Liver (tissue), 8 donors: ENCODE measurements at regions not wholly inside any gene's neighbourhood (a gene's known extent, or its start where the extent isn't known, plus 50 kb on each side); places are given as distances from the start of the nearest gene placed in this dataset.

Experiments used
- DNase-seq: peaks from one replicate; pipeline ENCODE4 v3.0.0-alpha.2; 2017; ENCODE audit warnings: low spot score
- H3K27ac ChIP-seq, 2 donors: one replicate each; pipeline ENCODE4 v1.7.0; 2013; ENCODE audit warnings: inconsistent platforms in 2 of 2, low read length in 2 of 2, control low read depth in 1 of 2, low read depth in 1 of 2, mild to moderate bottlenecking in 1 of 2
- H3K27me3 ChIP-seq, 4 donors: one replicate each; pipeline versions ENCODE4 v1.6.1 to v1.7.0; 2013; ENCODE audit warnings: low read length in 3 of 4, inconsistent platforms in 1 of 4, mild to moderate bottlenecking in 1 of 4, moderate library complexity in 1 of 4; ENCODE audit not compliant: control insufficient read depth in 4 of 4, insufficient read depth in 4 of 4
- H3K36me3 ChIP-seq, 4 donors: one replicate each; pipeline versions ENCODE4 v1.6.1 to v1.7.0; 2013; ENCODE audit warnings: low read length in 3 of 4, mild to moderate bottlenecking in 3 of 4, low read depth in 1 of 4, moderate library complexity in 1 of 4; ENCODE audit not compliant: control insufficient read depth in 4 of 4, insufficient read depth in 3 of 4
- H3K4me1 ChIP-seq, 4 donors: one replicate each; pipeline versions ENCODE4 v1.6.1 to v1.7.0; 2013; ENCODE audit warnings: low read length in 3 of 4, mild to moderate bottlenecking in 3 of 4, moderate library complexity in 1 of 4; ENCODE audit not compliant: control insufficient read depth in 4 of 4, insufficient read depth in 4 of 4
- H3K4me3 ChIP-seq, 3 donors: one replicate each; pipeline versions ENCODE4 v1.6.1 to v1.7.0; 2013; ENCODE audit warnings: low read length in 3 of 3, control low read depth in 1 of 3, low read depth in 1 of 3, mild to moderate bottlenecking in 1 of 3
- H3K9ac ChIP-seq, 2 donors: one replicate each; pipeline ENCODE4 v1.7.0; 2013; ENCODE audit warnings: low read length in 2 of 2, mild to moderate bottlenecking in 2 of 2, moderate library complexity in 2 of 2, control low read depth in 1 of 2, low read depth in 1 of 2
- H3K9me3 ChIP-seq, 4 donors: one replicate each; pipeline versions ENCODE4 v1.6.1 to v1.7.0; 2013; ENCODE audit warnings: low read length in 3 of 4; ENCODE audit not compliant: control insufficient read depth in 4 of 4
- EGR1 ChIP-seq, 2 donors: IDR thresholded peaks; 2 replicates each; pipeline ENCODE4 v1.6.1; 2016 to 2018; ENCODE audit warnings: antibody characterized with exemption in 2 of 2, low read depth in 2 of 2
- FOXA1 ChIP-seq: IDR thresholded peaks from 2 replicates; pipeline ENCODE4 v1.6.1; 2016; ENCODE audit warnings: antibody characterized with exemption
- FOXA2 ChIP-seq: IDR thresholded peaks from 2 replicates; pipeline ENCODE4 v1.6.1; 2016; ENCODE audit warnings: antibody characterized with exemption
- GABPA ChIP-seq, 2 donors: IDR thresholded peaks in 1 of 2; conservative IDR thresholded peaks in 1 of 2; 2 replicates each; pipeline ENCODE4 v1.6.1; 2016; ENCODE audit warnings: antibody characterized with exemption in 2 of 2, mild to moderate bottlenecking in 1 of 2, moderate library complexity in 1 of 2
- HNF4A ChIP-seq, 2 donors: conservative IDR thresholded peaks; 2 replicates each; pipeline ENCODE4 v1.6.1; 2016; ENCODE audit warnings: antibody characterized with exemption in 2 of 2, mild to moderate bottlenecking in 2 of 2
- HNF4G ChIP-seq: IDR thresholded peaks from 2 replicates; pipeline ENCODE4 v1.6.1; 2016; ENCODE audit warnings: antibody characterized with exemption
- JUND ChIP-seq, 2 donors: IDR thresholded peaks; 2 replicates each; pipeline ENCODE4 v1.6.1; 2016; ENCODE audit warnings: antibody characterized with exemption in 2 of 2
- NR2F2 ChIP-seq: IDR thresholded peaks from 2 replicates; pipeline ENCODE4 v1.6.1; 2016; ENCODE audit warnings: antibody characterized with exemption
- RAD21 ChIP-seq, 2 donors: IDR thresholded peaks; 2 replicates each; pipeline ENCODE4 v1.6.1; 2016; ENCODE audit warnings: antibody characterized with exemption in 2 of 2, mild to moderate bottlenecking in 2 of 2
- RXRA ChIP-seq, 2 donors: IDR thresholded peaks; 2 replicates each; pipeline ENCODE4 v1.6.1; 2017 to 2018; ENCODE audit warnings: antibody characterized with exemption in 2 of 2, mild to moderate bottlenecking in 1 of 2
- SP1 ChIP-seq: IDR thresholded peaks from 2 replicates; pipeline ENCODE4 v1.6.1; 2018; ENCODE audit warnings: antibody characterized with exemption, mild to moderate bottlenecking
- TAF1 ChIP-seq: conservative IDR thresholded peaks from 2 replicates; pipeline ENCODE4 v1.6.1; 2016; ENCODE audit warnings: antibody characterized with exemption, mild to moderate bottlenecking
- YY1 ChIP-seq: IDR thresholded peaks from 2 replicates; pipeline ENCODE4 v1.6.1; 2016; ENCODE audit warnings: antibody characterized with exemption, mild to moderate bottlenecking
- WGBS: extraction: QIAGEN DNeasy Blood & Tissue Kit; methylation state at CpG from one replicate; pipeline ENCODE4 v1.1.7; 2013; 5-methylcytosine and 5-hydroxymethylcytosine counted together
- TF ChIP-seq, protein P1 (sequence below): IDR thresholded peaks from 2 replicates; pipeline ENCODE4 v1.6.1; 2016; ENCODE audit warnings: antibody characterized with exemption
- TF ChIP-seq, protein P2 (sequence below): fragments of 150-350 bp; IDR thresholded peaks from 2 replicates; pipeline ENCODE4 v1.5.1; 2017; ENCODE audit warnings: improper control_type of control experiment, low read depth, low read length; ENCODE audit not compliant: missing input control
- TF ChIP-seq, protein P3 (sequence below): IDR thresholded peaks from 2 replicates; pipeline ENCODE4 v1.6.1; 2016; ENCODE audit warnings: antibody characterized with exemption
- TF ChIP-seq, protein P4 (sequence below): IDR thresholded peaks from 2 replicates; pipeline ENCODE4 v1.6.1; 2016; ENCODE audit warnings: antibody characterized with exemption, mild to moderate bottlenecking
- donor health status: healthy.
- donor health status: healthy.
- donor health status: healthy.
- donor health status: healthy.
- donor health status: healthy.

DNA sequence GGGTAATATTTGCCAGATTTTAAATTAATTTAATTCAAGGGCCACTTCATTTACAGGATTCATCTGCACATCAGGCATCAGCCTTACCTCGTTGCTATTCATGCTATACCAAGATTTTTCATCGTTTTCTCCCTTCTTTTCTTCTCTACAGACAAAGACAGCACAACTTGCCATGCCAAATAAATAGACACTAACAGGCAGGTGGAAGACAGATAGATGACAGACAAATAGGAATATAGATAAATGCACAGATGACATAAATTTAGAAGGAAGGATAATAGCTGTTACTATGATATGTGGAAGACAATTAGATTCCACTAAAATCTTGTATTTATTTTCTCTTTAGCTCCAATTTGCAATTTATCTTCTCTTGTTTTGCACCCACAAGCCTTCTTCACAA is 164.5 kb upstream of the ARX start (continued):
- TF ChIP-seq RXRA (IDR thresholded peaks at IDR 0.05) (no peak), HNF4A (conservative IDR thresholded peaks at IDR 0.05) (no peak)
- TF ChIP-seq, protein P1, sequence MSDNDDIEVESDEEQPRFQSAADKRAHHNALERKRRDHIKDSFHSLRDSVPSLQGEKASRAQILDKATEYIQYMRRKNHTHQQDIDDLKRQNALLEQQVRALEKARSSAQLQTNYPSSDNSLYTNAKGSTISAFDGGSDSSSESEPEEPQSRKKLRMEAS, result no peak

DNA sequence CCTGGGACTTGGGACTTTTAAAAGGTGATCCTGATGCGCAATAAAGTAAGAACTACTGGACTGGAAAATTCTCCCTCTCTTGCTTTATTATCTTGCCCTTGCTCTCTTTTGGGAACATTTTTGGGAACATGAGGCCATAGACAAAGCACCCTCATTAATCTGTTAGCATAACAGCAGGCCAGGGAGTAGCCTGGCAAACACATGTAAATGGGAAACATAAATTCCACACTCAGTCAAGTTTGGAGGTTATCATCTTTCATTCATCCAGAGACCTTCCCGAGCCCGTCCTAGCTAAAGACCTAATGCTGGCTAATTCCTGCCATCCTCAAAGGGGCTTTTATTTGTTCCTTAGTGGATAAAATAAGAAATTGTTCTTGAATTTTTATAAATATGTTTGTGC is 162.8 kb upstream of the ARX start:
- TF ChIP-seq, protein P2, sequence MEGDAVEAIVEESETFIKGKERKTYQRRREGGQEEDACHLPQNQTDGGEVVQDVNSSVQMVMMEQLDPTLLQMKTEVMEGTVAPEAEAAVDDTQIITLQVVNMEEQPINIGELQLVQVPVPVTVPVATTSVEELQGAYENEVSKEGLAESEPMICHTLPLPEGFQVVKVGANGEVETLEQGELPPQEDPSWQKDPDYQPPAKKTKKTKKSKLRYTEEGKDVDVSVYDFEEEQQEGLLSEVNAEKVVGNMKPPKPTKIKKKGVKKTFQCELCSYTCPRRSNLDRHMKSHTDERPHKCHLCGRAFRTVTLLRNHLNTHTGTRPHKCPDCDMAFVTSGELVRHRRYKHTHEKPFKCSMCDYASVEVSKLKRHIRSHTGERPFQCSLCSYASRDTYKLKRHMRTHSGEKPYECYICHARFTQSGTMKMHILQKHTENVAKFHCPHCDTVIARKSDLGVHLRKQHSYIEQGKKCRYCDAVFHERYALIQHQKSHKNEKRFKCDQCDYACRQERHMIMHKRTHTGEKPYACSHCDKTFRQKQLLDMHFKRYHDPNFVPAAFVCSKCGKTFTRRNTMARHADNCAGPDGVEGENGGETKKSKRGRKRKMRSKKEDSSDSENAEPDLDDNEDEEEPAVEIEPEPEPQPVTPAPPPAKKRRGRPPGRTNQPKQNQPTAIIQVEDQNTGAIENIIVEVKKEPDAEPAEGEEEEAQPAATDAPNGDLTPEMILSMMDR, result no peak
- TF ChIP-seq RAD21 (IDR thresholded peaks at IDR 0.05), result no peak
- no peak for TF ChIP-seq FOXA2
- no peak for TF ChIP-seq JUND (IDR thresholded peaks at IDR 0.05)
- TF ChIP-seq FOXA1, result no peak
- TF ChIP-seq NR2F2, result no peak
- TF ChIP-seq YY1, result no peak
- no peak for TF ChIP-seq HNF4G
- TF ChIP-seq TAF1, result no peak
- peaks cover 0 to 2% (median 0%) of the 10 kb centered on the region in 4 donors for H3K27me3 ChIP-seq
- DNase-seq, result no peak
- no peak overlapping the region for H3K9ac ChIP-seq
- no peak overlapping the region for H3K4me3 ChIP-seq
- no peaks in the 10 kb centered on the region for H3K36me3 ChIP-seq
- no peak overlapping the region for H3K27ac ChIP-seq
- no peaks in the 10 kb centered on the region for H3K9me3 ChIP-seq
- H3K4me1 ChIP-seq, result no peaks in the 10 kb centered on the region
- WGBS, result 65% methylated on average over 3 of the region's 3 CpGs

DNA sequence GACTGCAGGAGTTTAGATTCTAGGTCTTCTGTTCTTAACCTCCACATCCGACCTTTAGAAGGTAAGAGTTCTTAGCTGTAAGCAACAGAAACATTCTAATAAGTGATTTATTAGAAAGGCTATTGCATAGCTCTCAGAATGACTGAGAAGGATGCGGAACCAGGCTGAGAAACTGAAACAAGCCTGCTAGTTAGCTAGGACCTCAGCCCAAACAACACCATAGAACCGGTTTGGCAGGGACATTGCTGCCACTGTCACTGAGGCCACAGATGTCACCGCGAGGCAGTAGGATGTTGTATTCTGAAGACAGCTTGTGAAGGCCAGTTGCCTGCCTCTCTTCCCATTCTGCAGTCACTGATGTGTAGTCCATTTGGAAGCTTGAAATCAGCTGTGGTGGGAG is 160.0 kb upstream of the ARX start:
- no peak for DNase-seq
- 81% methylated on average over 5 of the region's 5 CpGs for WGBS
- H3K9me3 ChIP-seq, result no peaks in the 10 kb centered on the region
- H3K27ac ChIP-seq, result no peak overlapping the region
- no peaks in the 10 kb centered on the region for H3K4me1 ChIP-seq
- TF ChIP-seq HNF4G, result no peak
- no peak for TF ChIP-seq GABPA (IDR thresholded peaks at IDR 0.05 in 1 of 2, conservative IDR thresholded peaks at IDR 0.05 in 1 of 2)
- TF ChIP-seq RAD21 (IDR thresholded peaks at IDR 0.05), result no peak
- TF ChIP-seq TAF1, result no peak
- TF ChIP-seq SP1, result no peak
- TF ChIP-seq, protein P2, result no peak
- TF ChIP-seq NR2F2, result no peak
- TF ChIP-seq FOXA1, result no peak
- no peak for TF ChIP-seq YY1
- TF ChIP-seq JUND (IDR thresholded peaks at IDR 0.05), result no peak
- no peak for TF ChIP-seq HNF4A (conservative IDR thresholded peaks at IDR 0.05)
- TF ChIP-seq, protein P3, sequence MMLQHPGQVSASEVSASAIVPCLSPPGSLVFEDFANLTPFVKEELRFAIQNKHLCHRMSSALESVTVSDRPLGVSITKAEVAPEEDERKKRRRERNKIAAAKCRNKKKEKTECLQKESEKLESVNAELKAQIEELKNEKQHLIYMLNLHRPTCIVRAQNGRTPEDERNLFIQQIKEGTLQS, result no peak
- no peak for TF ChIP-seq EGR1 (IDR thresholded peaks at IDR 0.05; ENCODE audit: low read depth in 2 of 2)
- TF ChIP-seq, protein P4, sequence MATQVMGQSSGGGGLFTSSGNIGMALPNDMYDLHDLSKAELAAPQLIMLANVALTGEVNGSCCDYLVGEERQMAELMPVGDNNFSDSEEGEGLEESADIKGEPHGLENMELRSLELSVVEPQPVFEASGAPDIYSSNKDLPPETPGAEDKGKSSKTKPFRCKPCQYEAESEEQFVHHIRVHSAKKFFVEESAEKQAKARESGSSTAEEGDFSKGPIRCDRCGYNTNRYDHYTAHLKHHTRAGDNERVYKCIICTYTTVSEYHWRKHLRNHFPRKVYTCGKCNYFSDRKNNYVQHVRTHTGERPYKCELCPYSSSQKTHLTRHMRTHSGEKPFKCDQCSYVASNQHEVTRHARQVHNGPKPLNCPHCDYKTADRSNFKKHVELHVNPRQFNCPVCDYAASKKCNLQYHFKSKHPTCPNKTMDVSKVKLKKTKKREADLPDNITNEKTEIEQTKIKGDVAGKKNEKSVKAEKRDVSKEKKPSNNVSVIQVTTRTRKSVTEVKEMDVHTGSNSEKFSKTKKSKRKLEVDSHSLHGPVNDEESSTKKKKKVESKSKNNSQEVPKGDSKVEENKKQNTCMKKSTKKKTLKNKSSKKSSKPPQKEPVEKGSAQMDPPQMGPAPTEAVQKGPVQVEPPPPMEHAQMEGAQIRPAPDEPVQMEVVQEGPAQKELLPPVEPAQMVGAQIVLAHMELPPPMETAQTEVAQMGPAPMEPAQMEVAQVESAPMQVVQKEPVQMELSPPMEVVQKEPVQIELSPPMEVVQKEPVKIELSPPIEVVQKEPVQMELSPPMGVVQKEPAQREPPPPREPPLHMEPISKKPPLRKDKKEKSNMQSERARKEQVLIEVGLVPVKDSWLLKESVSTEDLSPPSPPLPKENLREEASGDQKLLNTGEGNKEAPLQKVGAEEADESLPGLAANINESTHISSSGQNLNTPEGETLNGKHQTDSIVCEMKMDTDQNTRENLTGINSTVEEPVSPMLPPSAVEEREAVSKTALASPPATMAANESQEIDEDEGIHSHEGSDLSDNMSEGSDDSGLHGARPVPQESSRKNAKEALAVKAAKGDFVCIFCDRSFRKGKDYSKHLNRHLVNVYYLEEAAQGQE, result no peak
- H3K4me3 ChIP-seq, result no peak overlapping the region
- H3K27me3 ChIP-seq, result peaks cover 0 to 2% (median 0%) of the 10 kb centered on the region in 4 donors
- no peaks in the 10 kb centered on the region for H3K36me3 ChIP-seq
- H3K9ac ChIP-seq, result no peak overlapping the region
